ENCODE measurements at regions not wholly inside any gene's neighbourhood (a gene's known extent, or its start where the extent isn't known, plus 50 kb on each side); places are given as distances from the start of the nearest gene placed in this dataset.

GRCh38 chr11:7170431-7170830 is 81.3 kb upstream of the SYT9 start:
- TF ChIP-seq CTCF (conservative IDR thresholded peaks at IDR 0.05; ENCODE audit: low read depth, low read length) (no peak), EZH2 (IDR thresholded peaks at IDR 0.05; ENCODE audit: borderline replicate concordance, low read depth, low read length, poor library complexity, severe bottlenecking) (no peak)
